HG03060 (cell line): ENCODE measurements at regions not wholly inside any gene's neighbourhood (a gene's known extent, or its start where the extent isn't known, plus 50 kb on each side); places are given as distances from the start of the nearest gene placed in this dataset.

Source experiments
- ATAC-seq: cut with Tn5 transposase; IDR thresholded peaks from one replicate; pipeline ENCODE4 v1.9.1; 2021; ENCODE audit warnings: low read depth, moderate number of reproducible peaks; ENCODE audit not compliant: unreplicated experiment

DNA sequence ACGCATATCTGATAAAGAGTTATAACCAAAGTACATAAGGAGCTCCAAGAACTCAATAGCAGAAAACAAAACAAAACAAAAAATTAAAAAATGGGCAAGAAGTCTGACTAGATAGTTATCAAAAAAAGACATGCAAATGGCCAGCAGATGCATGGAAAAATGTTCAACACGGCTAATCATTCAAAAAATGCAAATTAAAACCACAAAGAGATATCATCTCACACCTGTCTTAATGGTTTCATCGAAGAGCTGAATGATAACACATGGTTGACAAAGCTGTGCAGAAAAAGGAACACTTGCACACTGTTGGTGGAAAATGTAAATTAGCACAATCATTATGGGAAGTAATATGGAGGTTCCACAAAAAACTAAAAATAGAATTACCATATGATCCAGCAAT, 751.3 kb upstream of the POU3F3 start:
- ATAC-seq = no peak

DNA sequence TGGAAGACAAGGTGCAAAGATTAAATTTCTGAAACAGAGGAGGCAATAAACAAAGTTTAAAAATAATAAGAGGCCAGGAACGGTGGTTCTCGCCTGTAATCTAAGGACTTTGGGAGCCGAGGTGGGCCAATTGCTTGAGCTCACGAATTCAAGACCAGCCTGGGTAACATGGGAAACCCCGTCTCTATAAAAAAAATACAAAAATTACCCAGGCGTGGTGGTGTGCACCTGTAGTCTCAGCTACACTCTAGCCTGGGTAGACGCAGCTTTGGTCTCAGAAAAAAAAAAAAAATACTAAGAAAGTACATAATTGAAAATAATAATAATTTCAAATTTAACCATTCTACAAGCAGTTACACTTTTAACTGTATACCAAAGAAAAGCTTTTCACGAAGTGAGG, 744.6 kb upstream of the POU3F3 start:
- no peak for ATAC-seq

DNA sequence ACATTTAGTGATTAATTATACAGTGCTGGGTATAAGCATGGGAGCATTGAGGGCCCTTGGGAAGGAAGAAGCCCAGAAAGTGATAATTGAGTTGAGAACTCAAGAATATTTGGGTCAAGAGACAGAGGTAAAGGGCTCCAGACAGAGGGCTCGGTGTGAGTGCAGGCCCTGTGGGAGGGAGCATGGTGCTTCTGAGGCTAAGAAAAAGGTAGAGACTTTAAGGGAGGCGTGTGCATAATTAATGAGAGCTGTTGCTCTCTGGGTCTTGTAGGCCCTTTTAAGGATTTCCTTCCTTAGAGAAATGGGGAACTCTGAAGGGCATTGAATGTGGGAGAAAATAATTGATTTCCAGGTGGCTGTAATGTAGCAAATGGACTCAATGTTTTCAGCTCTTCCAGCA, 735.0 kb upstream of the POU3F3 start:
- no peak for ATAC-seq

GRCh38 chr2:104120171-104120570, 733.7 kb upstream of the POU3F3 start:
- ATAC-seq = no peak

- ATAC-seq = no peak
These were observed 728.8 kb upstream of the POU3F3 start for GRCh38 chr2:104125096-104125495.

- ATAC-seq = no peak
These were observed 726.7 kb upstream of the POU3F3 start for GRCh38 chr2:104127049-104127770.

- ATAC-seq = no peak
These were observed 713.6 kb upstream of the POU3F3 start for GRCh38 chr2:104140361-104140760.

GRCh38 chr2:104158191-104158590, 695.7 kb upstream of the POU3F3 start:
- no peak for ATAC-seq

DNA sequence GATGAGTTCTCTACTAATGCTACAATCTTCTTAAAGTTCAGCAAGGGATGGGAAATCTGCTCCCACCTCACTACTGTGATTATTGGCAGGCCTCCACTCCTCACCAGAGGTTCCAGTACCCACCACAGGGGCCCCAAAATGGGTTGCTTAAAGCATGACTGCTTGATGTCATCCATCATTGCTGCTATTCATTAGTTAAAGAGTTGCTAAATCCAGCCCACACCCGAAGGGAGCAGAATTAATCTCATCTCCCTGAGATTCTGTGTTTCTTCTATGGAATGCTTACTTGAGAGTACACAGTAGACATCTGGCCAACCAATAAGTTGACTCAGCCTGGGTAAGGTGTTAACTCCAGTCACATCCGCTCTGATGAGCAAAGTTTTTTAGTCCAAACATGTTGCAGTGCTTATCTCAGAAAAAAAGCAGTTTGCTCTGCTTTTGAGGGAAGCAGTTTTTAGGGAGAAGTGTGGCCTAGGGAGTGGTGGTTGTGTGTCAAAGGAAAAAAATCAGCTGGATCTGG, 690.2 kb upstream of the POU3F3 start:
- ATAC-seq = no peak

DNA sequence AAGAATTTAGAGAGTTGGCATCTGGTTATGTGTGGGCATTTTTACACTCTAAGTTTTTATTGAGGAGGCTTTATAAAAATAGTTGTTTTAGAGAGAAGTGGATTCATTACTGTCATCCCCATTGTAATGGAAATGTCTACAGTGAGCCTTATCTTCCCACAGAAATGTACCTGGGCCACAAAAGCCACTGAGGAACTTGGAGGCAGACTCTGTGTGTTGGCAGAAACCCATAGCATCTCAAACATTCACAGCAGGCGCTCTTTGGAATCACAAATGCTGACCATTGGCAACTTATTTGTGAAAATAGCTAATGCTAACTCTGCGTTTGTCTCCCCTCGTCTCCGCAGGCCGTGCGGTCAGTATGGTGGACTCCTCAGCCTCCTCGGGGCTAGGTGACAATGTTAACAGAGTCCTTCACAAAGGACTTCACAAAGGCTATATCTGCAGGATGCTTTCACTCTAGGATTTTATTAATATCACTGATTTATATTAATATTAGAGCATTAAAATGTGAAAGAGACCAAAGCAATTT, 689.1 kb upstream of the POU3F3 start:
- no peak for ATAC-seq

GRCh38 chr2:104177179-104177578, 676.7 kb upstream of the POU3F3 start:
- ATAC-seq = no peak

DNA sequence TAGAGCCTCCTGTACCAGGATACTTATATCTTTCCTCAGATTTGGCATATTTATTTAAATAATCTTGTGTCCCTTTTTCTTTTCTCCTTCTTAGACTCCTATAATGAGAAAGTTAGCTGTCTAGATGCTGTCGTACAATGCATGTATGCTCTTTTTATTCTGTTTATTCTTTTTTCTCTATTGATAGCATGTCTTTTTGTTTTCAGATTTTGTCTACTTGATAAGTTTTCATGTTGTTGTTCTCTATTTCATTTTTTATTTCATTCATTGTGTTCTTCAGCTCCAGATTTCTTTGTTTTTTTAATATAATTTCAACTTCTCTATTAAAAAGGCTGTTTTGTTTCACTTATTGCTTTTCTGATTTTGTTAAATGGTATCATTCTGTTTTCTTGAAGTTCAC, 674.3 kb upstream of the POU3F3 start:
- ATAC-seq = no peak

DNA sequence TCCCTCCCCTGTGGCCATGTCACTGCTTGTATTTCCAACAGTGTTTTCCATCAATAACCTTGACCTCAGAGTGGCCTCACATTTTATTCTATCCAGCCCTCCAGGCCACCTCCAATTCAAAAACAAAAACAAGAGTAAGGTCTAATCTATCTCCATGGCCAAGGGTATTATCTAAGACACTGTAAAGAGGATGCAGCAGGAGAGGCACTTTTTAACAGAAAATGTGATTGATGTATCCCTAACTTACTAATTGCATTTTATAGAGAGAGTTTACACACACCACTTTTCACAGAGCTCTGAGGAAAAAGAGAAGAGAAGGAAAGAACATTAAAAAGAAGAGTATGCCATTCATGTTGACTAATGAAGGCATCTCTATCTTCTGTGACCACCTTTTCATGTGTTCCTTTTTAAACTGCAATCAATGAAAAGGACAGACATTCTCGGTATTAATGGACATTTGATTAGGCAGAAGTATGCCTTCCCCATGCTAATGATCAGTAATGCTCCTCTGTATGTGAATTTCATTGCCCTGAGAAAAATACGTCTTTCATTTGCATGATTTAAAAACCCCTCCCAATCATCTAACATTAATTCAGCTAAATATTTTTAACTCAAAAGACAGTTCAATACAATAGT, 653.3 kb upstream of the POU3F3 start:
- ATAC-seq = no peak

GRCh38 chr2:104213758-104214157, 640.2 kb upstream of the POU3F3 start:
- no peak for ATAC-seq

DNA sequence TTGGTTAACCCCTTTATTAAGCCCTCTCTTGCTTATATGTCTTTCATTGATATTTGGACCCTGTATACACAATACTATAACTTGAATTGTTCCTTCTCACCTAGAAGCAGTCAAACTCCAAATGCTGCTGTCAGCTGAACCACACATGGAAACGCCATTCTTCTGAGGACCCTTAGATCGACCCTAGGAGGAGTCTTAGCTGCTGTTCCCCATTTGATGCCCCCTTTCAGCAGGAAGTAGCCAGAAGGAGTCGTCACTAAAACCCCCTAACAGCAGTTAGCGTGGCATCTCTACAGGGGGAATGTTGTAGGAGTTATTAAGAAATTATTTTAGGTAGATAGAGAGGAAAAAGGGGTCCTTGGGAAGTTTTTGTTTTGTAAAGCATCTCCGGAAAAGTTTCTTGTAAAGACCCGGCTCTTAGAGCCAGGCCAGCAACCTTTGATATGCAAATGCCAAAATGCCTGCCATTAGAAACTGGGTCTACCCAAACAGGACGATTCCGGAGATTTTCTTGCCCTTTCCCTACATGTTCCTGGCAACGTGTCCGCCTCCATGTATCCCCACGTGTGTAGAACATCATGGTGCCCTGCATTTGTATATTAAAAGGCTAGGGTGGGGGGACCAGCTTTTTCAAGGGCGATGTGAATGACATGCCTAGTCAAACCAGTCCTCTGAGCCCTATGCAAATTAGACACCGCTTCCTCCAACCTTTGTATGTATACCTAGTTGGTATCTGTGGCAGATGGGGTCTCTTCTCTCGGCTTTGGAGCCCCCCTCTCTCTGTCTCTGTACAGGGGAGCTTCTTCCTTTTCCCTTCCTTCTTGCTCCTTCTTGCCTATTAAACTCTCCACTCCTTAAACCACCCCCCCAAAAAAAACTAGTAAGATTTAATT, 638.4 kb upstream of the POU3F3 start:
- ATAC-seq = no peak

GRCh38 chr2:104233591-104233990, 620.3 kb upstream of the POU3F3 start:
- ATAC-seq = no peak

- no peak for ATAC-seq
These were observed 617.4 kb upstream of the POU3F3 start for GRCh38 chr2:104236491-104236890.

GRCh38 chr2:104240984-104241383, 612.9 kb upstream of the POU3F3 start:
- no peak for ATAC-seq

GRCh38 chr2:104249629-104250028, 604.3 kb upstream of the POU3F3 start:
- ATAC-seq = no peak

DNA sequence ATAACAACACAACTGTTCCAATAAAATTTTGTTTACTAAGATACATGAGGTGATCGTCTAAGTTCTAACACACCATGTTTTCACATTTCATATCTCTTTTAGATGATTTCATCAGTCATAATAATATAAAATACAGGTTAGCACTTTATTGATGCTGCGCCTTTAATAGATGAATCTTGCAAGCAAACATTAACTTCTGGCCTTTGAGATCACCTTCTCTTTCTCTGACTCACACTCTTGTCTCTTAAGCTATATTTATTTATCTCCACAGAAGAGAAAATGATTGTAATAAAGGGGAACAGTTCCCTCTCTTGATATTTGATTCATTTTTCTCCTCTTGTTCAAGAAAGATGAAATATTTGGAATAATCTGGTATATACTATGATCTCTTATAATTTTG, 603.3 kb upstream of the POU3F3 start:
- ATAC-seq = no peak

DNA sequence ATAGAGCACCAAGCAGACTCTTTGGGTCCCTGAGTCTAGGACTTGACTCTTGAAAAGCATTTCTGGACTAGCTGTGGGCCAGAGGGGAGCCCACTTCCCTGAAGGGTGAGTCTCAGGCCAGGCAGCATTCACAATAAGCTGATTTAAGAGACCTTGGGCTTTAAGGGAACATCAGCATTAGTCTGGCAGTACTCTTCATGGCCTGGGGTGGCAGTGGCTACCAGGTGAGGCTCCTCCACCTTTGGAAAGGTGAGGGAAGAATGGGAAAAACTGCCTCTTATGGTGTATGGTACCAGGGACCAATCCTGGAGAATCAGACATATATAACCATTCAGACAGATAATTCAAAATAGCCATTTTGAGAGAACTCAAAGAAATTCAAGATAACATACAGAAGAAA, 599.9 kb upstream of the POU3F3 start:
- ATAC-seq = no peak
